Thyroid gland (tissue), 4 donors: ENCODE measurements at regions not wholly inside any gene's neighbourhood (a gene's known extent, or its start where the extent isn't known, plus 50 kb on each side); places are given as distances from the start of the nearest gene placed in this dataset.

Source experiments
- CTCF ChIP-seq, 6 experiments: fragments of 200-600 bp in 3 of 6; fragments of 450-650 bp in 3 of 6; sonication (generic) in 3 of 6; IDR thresholded peaks; one replicate each; pipeline ENCODE4 v1.5.1; 2016 to 2019; ENCODE audit warnings: antibody characterized with exemption in 6 of 6, mild to moderate bottlenecking in 2 of 6, inconsistent platforms in 1 of 6, moderate library complexity in 1 of 6
- POLR2A ChIP-seq, 2 donors: fragments of 450-650 bp; IDR thresholded peaks; one replicate each; pipeline ENCODE4 v1.6.1; 2017; ENCODE audit warnings: antibody characterized with exemption in 2 of 2, mild to moderate bottlenecking in 2 of 2, moderate library complexity in 1 of 2

- TF ChIP-seq CTCF (IDR thresholded peaks at IDR 0.05) (no peak), POLR2A (IDR thresholded peaks at IDR 0.05) (no peak)
These were observed 543.3 kb downstream of the LRRIQ3 start for GRCh38 chr1:73654714-73655113.
